HG02588 (cell line): ENCODE measurements at regions not wholly inside any gene's neighbourhood (a gene's known extent, or its start where the extent isn't known, plus 50 kb on each side); places are given as distances from the start of the nearest gene placed in this dataset.

Experiments used
- ATAC-seq: cut with Tn5 transposase; IDR thresholded peaks from one replicate; pipeline ENCODE4 v1.9.1; 2021; ENCODE audit warnings: mild to moderate bottlenecking, moderate library complexity; ENCODE audit not compliant: unreplicated experiment

GRCh38 chrX:150163221-150163930, 199.7 kb upstream of the MAMLD1 start:
- no peak for ATAC-seq

GRCh38 chrX:150163956-150164726, 199.0 kb upstream of the MAMLD1 start:
- ATAC-seq, result no peak

- ATAC-seq, result no peak
Observed at GRCh38 chrX:150164971-150165600, 198.0 kb upstream of the MAMLD1 start.

- no peak for ATAC-seq
Observed at GRCh38 chrX:150165776-150166610, 197.1 kb upstream of the MAMLD1 start.

- ATAC-seq, result no peak
Observed at GRCh38 chrX:150167482-150168324, 195.4 kb upstream of the MAMLD1 start.

GRCh38 chrX:150182161-150182560, 181.0 kb upstream of the MAMLD1 start:
- ATAC-seq, result no peak

GRCh38 chrX:150184491-150184890, 178.6 kb upstream of the MAMLD1 start:
- ATAC-seq, result no peak

GRCh38 chrX:150185766-150186165, 177.4 kb upstream of the MAMLD1 start:
- no peak for ATAC-seq

- ATAC-seq, result no peak
Observed at GRCh38 chrX:150192816-150193215, 170.3 kb upstream of the MAMLD1 start.

GRCh38 chrX:150196285-150196684, 166.8 kb upstream of the MAMLD1 start:
- ATAC-seq, result no peak

- ATAC-seq, result no peak
Observed at GRCh38 chrX:150197388-150197787, 165.7 kb upstream of the MAMLD1 start.

- no peak for ATAC-seq
Observed at GRCh38 chrX:150198776-150199175, 164.3 kb upstream of the MAMLD1 start.

GRCh38 chrX:150199181-150199580, 163.9 kb upstream of the MAMLD1 start:
- no peak for ATAC-seq

GRCh38 chrX:150199803-150200202, 163.3 kb upstream of the MAMLD1 start:
- ATAC-seq, result no peak

GRCh38 chrX:150200361-150200760, 162.8 kb upstream of the MAMLD1 start:
- no peak for ATAC-seq

- peak; percentile 98 for ATAC-seq
Observed at GRCh38 chrX:150200820-150201287, 162.3 kb upstream of the MAMLD1 start.

GRCh38 chrX:150201391-150201790, 161.7 kb upstream of the MAMLD1 start:
- no peak for ATAC-seq

- ATAC-seq, result no peak
Observed at GRCh38 chrX:150201841-150202240, 161.3 kb upstream of the MAMLD1 start.

GRCh38 chrX:150202641-150203247, 160.4 kb upstream of the MAMLD1 start:
- ATAC-seq, result no peak

- ATAC-seq, result no peak
Observed at GRCh38 chrX:150203248-150203645, 159.9 kb upstream of the MAMLD1 start.
